ENCODE measurements at regions not wholly inside any gene's neighbourhood (a gene's known extent, or its start where the extent isn't known, plus 50 kb on each side); places are given as distances from the start of the nearest gene placed in this dataset.

GRCh38 chr6:27674882-27675281 is 202.0 kb upstream of the ZNF184 start:
- TF ChIP-seq CTCF (IDR thresholded peaks at IDR 0.05), result no peak
- no peak for TF ChIP-seq POLR2A (IDR thresholded peaks at IDR 0.05)
